Esophagus muscularis mucosa (tissue), 4 donors: ENCODE measurements at regions not wholly inside any gene's neighbourhood (a gene's known extent, or its start where the extent isn't known, plus 50 kb on each side); places are given as distances from the start of the nearest gene placed in this dataset.

Source experiments
- CTCF ChIP-seq, 3 experiments: fragments of 200-600 bp in 2 of 3; fragments of 450-650 bp in 1 of 3; sonication (generic) in 2 of 3; IDR thresholded peaks; one replicate each; pipeline ENCODE4 v1.5.1; 2017 to 2019; ENCODE audit warnings: antibody characterized with exemption in 3 of 3, mild to moderate bottlenecking in 2 of 3, moderate library complexity in 1 of 3
- EP300 ChIP-seq: sonication (generic); formaldehyde crosslinking; IDR thresholded peaks from one replicate; pipeline ENCODE4 v1.6.1; 2017; ENCODE audit warnings: antibody characterized with exemption
- POLR2A ChIP-seq: fragments of 450-650 bp; IDR thresholded peaks from one replicate; pipeline ENCODE4 v1.6.1; 2017; ENCODE audit warnings: antibody characterized with exemption, moderate library complexity, mild to moderate bottlenecking, low read depth
- POLR2AphosphoS5 ChIP-seq, 2 donors: sonication (generic); formaldehyde crosslinking; IDR thresholded peaks; one replicate each; pipeline ENCODE4 v1.6.1; 2017; ENCODE audit warnings: antibody characterized with exemption in 2 of 2

GRCh38 chr9:20209391-20210340, 412.6 kb downstream of the MLLT3 start:
- no peak for TF ChIP-seq CTCF (IDR thresholded peaks at IDR 0.05)
- no peak for TF ChIP-seq EP300
- no peak for TF ChIP-seq POLR2A
- no peak for TF ChIP-seq POLR2AphosphoS5 (IDR thresholded peaks at IDR 0.05)
